Heart left ventricle (tissue), 13 donors: ENCODE measurements at regions not wholly inside any gene's neighbourhood (a gene's known extent, or its start where the extent isn't known, plus 50 kb on each side); places are given as distances from the start of the nearest gene placed in this dataset.

Experiments
- CTCF ChIP-seq, 12 donors: fragments of 200-600 bp; sonication (generic) in 4 of 12; IDR thresholded peaks; one replicate each; pipeline versions ENCODE4 v1.5.0 to v1.8.0; 2018 to 2022; ENCODE audit warnings: antibody characterized with exemption in 12 of 12, mild to moderate bottlenecking in 5 of 12
- POLR2A ChIP-seq, 2 donors: fragments of 450-650 bp; IDR thresholded peaks; one replicate each; pipeline ENCODE4 v1.6.1; 2017; ENCODE audit warnings: antibody characterized with exemption in 2 of 2, mild to moderate bottlenecking in 2 of 2, moderate library complexity in 2 of 2
- donor health status: ischemic (EF 13 %, LVEDD 7.1; RV severe dilation, severe dysfunction).
- donor health status: DM: no; HTN: yes; CAD: no.
- donor health status: DM: no; HTN: no; CAD: no.
- donor health status: ischemic (EF 25% LVEDD 6.9; RV normal size, moderate dysfunction).
- donor health status: ischemic (EF 25% LVEDD 5.7; RV mildly dilated, moderate dysfunction).
- donor health status: ischemic (EF 35%, LVEDD 5.7; RV mildly dilated, moderate dysfunction).
- donor health status: nonischemic (EF 11% LVEDD 7.7; RV severe dilation, severe dysfunction).
- donor health status: DM: yes; HTN: yes; CAD: no.
- donor health status: PGD.
- donor health status: ischemic (EF 29% LVEDD 5.4; RV normal size, mild dysfunction).
- donor health status: nonischemic (EF 23%, LVEDD 6.1; RV moderate dilation, normal function).

- TF ChIP-seq CTCF (IDR thresholded peaks at IDR 0.05) (no peak), POLR2A (IDR thresholded peaks at IDR 0.05) (no peak)
These were observed 198.9 kb downstream of the ASMT start for GRCh38 chrX:1813809-1814208.
